Tibial nerve (tissue), 4 donors: ENCODE measurements at regions not wholly inside any gene's neighbourhood (a gene's known extent, or its start where the extent isn't known, plus 50 kb on each side); places are given as distances from the start of the nearest gene placed in this dataset.

ENCODE experiments used
- DNase-seq, 2 donors: peaks; one replicate each; pipeline ENCODE4 v3.0.0-alpha.2; 2019; ENCODE audit warnings: low spot score in 2 of 2
- H3K27ac ChIP-seq, 4 donors: fragments of 200-600 bp; sonication (generic) in 3 of 4; one replicate each; pipeline ENCODE4 v1.5.1; 2017 to 2019; ENCODE audit warnings: mild to moderate bottlenecking in 1 of 4
- H3K27me3 ChIP-seq, 2 donors: fragments of 200-600 bp; sonication (generic) in 1 of 2; one replicate each; pipeline versions ENCODE4 v1.5.1 to v1.6.0; 2017 to 2019
- H3K36me3 ChIP-seq, 3 donors: fragments of 200-600 bp; sonication (generic); one replicate each; pipeline ENCODE4 v1.5.1; 2018 to 2019
- H3K4me1 ChIP-seq, 4 donors: fragments of 200-600 bp; sonication (generic) in 3 of 4; one replicate each; pipeline ENCODE4 v1.5.1; 2017 to 2019
- H3K4me3 ChIP-seq, 4 donors: fragments of 200-600 bp; sonication (generic) in 3 of 4; one replicate each; pipeline ENCODE4 v1.5.1; 2017 to 2019; ENCODE audit warnings: mild to moderate bottlenecking in 1 of 4, moderate library complexity in 1 of 4
- H3K9me3 ChIP-seq, 4 donors: fragments of 200-600 bp; sonication (generic) in 3 of 4; one replicate each; pipeline ENCODE4 v1.5.1; 2017 to 2019
- CTCF ChIP-seq, 5 experiments: fragments of 200-600 bp in 3 of 5; fragments of 450-650 bp in 2 of 5; sonication (generic) in 3 of 5; IDR thresholded peaks; one replicate each; pipeline ENCODE4 v1.5.1; 2016 to 2019; ENCODE audit warnings: antibody characterized with exemption in 5 of 5, mild to moderate bottlenecking in 3 of 5, moderate library complexity in 2 of 5
- EP300 ChIP-seq, 2 donors: sonication (generic); formaldehyde crosslinking; IDR thresholded peaks; one replicate each; pipeline ENCODE4 v1.6.1; 2017; ENCODE audit warnings: antibody characterized with exemption in 2 of 2, mild to moderate bottlenecking in 1 of 2
- POLR2A ChIP-seq, 2 donors: fragments of 450-650 bp; IDR thresholded peaks; one replicate each; pipeline ENCODE4 v1.6.1; 2017; ENCODE audit warnings: antibody characterized with exemption in 2 of 2, mild to moderate bottlenecking in 2 of 2, moderate library complexity in 2 of 2
- WGBS, 2 donors: methylation state at CpG; one replicate each; pipeline ENCODE4 v1.1.5; 2018; 5-methylcytosine and 5-hydroxymethylcytosine counted together

GRCh38 chr12:58815235-58815634 lies 105.1 kb downstream of the LRIG3 start:
- Histone ChIP-seq H3K4me3 (no peak overlapping the region), H3K36me3 (no peaks in the 10 kb centered on the region), H3K27ac (no peak overlapping the region), H3K27me3 (no peaks in the 10 kb centered on the region), H3K9me3 (no peaks in the 10 kb centered on the region), H3K4me1 (no peaks in the 10 kb centered on the region)
- WGBS, 2 donors, result 89 to 97% methylated on average over 3 of the region's 3 CpGs
- DNase-seq, result no peak
- TF ChIP-seq CTCF (IDR thresholded peaks at IDR 0.05), result no peak
- TF ChIP-seq EP300 (IDR thresholded peaks at IDR 0.05), result no peak
- TF ChIP-seq POLR2A (IDR thresholded peaks at IDR 0.05), result no peak

- no peaks in the 10 kb centered on the region for H3K36me3 ChIP-seq
- no peak for TF ChIP-seq CTCF (IDR thresholded peaks at IDR 0.05)
- no peak for TF ChIP-seq POLR2A (IDR thresholded peaks at IDR 0.05)
- WGBS, 2 donors, result 87 to 94% methylated on average over 1 of the region's 1 CpG
- H3K9me3 ChIP-seq, result no peaks in the 10 kb centered on the region
- no peak for DNase-seq
- no peaks in the 10 kb centered on the region for H3K4me1 ChIP-seq
- no peaks in the 10 kb centered on the region for H3K27me3 ChIP-seq
- no peak overlapping the region for H3K27ac ChIP-seq
- H3K4me3 ChIP-seq, result no peak overlapping the region
Observed at GRCh38 chr12:58818546-58818945, 101.8 kb downstream of the LRIG3 start.

GRCh38 chr12:58819345-58819744 lies 101.0 kb downstream of the LRIG3 start:
- no peak overlapping the region for H3K4me3 ChIP-seq
- H3K4me1 ChIP-seq, result no peaks in the 10 kb centered on the region
- no peaks in the 10 kb centered on the region for H3K27me3 ChIP-seq
- TF ChIP-seq EP300 (IDR thresholded peaks at IDR 0.05), result no peak
- DNase-seq, result no peak
- 63 to 75% methylated on average over 9 of the region's 9 CpGs for WGBS, 2 donors
- H3K9me3 ChIP-seq, result no peaks in the 10 kb centered on the region
- H3K27ac ChIP-seq, result no peak overlapping the region
- no peaks in the 10 kb centered on the region for H3K36me3 ChIP-seq

GRCh38 chr12:58819985-58820384 lies 100.3 kb downstream of the LRIG3 start:
- H3K36me3 ChIP-seq, result no peaks in the 10 kb centered on the region
- H3K4me1 ChIP-seq, result no peaks in the 10 kb centered on the region
- TF ChIP-seq CTCF (IDR thresholded peaks at IDR 0.05), result no peak
- no peak overlapping the region for H3K4me3 ChIP-seq
- no peak for DNase-seq
- H3K27me3 ChIP-seq, result no peaks in the 10 kb centered on the region
- no peaks in the 10 kb centered on the region for H3K9me3 ChIP-seq
- WGBS, 2 donors, result 64 to 66% methylated on average over 1 of the region's 1 CpG
- peak overlapping the region in 1 of 4 donors; percentile 29 for H3K27ac ChIP-seq
